PC-9 (cell line): ENCODE measurements at regions not wholly inside any gene's neighbourhood (a gene's known extent, or its start where the extent isn't known, plus 50 kb on each side); places are given as distances from the start of the nearest gene placed in this dataset.
A peak's percentile ranks its signal among the peaks of the same experiment; 100 is the strongest.
"Not testable (repeated sequence)": the region's sequence is repeated elsewhere in the genome, so short reads cannot be mapped to it uniquely, and the experiment has no call there.

ENCODE experiments used
- BruUV-seq: library from RNA; stranded (reverse); fragments of 400-500 nt; replicated peaks from 2 replicates; lab custom pipeline; 2021; lab: Mats Ljungman, UMichigan
- CTCF ChIA-PET: fragments of 300-600 bp; sonication (Branson Sonifier 250); formaldehyde crosslinking; loops from one replicate; lab custom pipeline; 2022; ENCODE audit warnings: antibody characterized with exemption; lab: Charles Lee
- POLR2A ChIA-PET: fragments of 300-600 bp; sonication (Branson Sonifier 250); formaldehyde crosslinking; loops from one replicate; lab custom pipeline; 2022; ENCODE audit warnings: antibody characterized with exemption; ENCODE audit not compliant: unreplicated experiment; lab: Charles Lee
- DNase-seq, 2 experiments: peaks; one replicate each; pipeline versions ENCODE4 v3.0.0 to v3.0.0-alpha.2; 2015 to 2022; ENCODE audit warnings: mixed read lengths in 1 of 2
- H2AFZ ChIP-seq: fragments of 200-600 bp; sonication (generic); 2 replicates; pipeline ENCODE4 v1.8.1; 2017; ENCODE audit warnings: antibody characterized with exemption
- H3F3A ChIP-seq: fragments of 200-600 bp; sonication (generic); 2 replicates; pipeline ENCODE4 v1.8.1; 2017; ENCODE audit warnings: antibody characterized with exemption, mild to moderate bottlenecking, low read depth; ENCODE audit not compliant: insufficient read depth
- H3K27ac ChIP-seq: fragments of 200-600 bp; sonication (generic); 2 replicates; pipeline ENCODE4 v1.6.1; 2016; ENCODE audit warnings: mixed run types
- H3K27me3 ChIP-seq: fragments of 200-600 bp; sonication (generic); 2 replicates; pipeline ENCODE4 v1.6.1; 2016; ENCODE audit warnings: low read depth, mixed run types; ENCODE audit not compliant: insufficient read depth
- H3K36me3 ChIP-seq: fragments of 200-600 bp; sonication (generic); 2 replicates; pipeline ENCODE4 v1.6.1; 2016; ENCODE audit warnings: low read depth, mixed run types
- H3K4me1 ChIP-seq: fragments of 200-600 bp; sonication (generic); replicated peaks from 2 replicates; pipeline ENCODE4 v1.6.1; 2016; ENCODE audit warnings: mixed run types; ENCODE audit not compliant: insufficient read depth
- H3K4me2 ChIP-seq: fragments of 200-600 bp; sonication (generic); 2 replicates; pipeline ENCODE4 v1.6.1; 2017; ENCODE audit warnings: mixed run types
- H3K4me3 ChIP-seq: fragments of 200-600 bp; sonication (generic); 2 replicates; pipeline ENCODE4 v1.6.1; 2016; ENCODE audit warnings: mixed run types
- H3K79me2 ChIP-seq: fragments of 200-600 bp; sonication (generic); 2 replicates; pipeline ENCODE4 v1.6.1; 2017; ENCODE audit warnings: low read depth, mixed run types
- H3K9me2 ChIP-seq: fragments of 200-600 bp; sonication (generic); 2 replicates; pipeline ENCODE4 v1.8.1; 2017; ENCODE audit warnings: mild to moderate bottlenecking; ENCODE audit not compliant: insufficient read depth
- H3K9me3 ChIP-seq: fragments of 200-600 bp; sonication (generic); 2 replicates; pipeline ENCODE4 v1.8.1; 2016; ENCODE audit warnings: low read depth; ENCODE audit not compliant: insufficient read depth
- H4K20me1 ChIP-seq: fragments of 200-600 bp; sonication (generic); 2 replicates; pipeline ENCODE4 v1.8.1; 2017; ENCODE audit not compliant: insufficient read depth
- CTCF ChIP-seq: fragments of 200-600 bp; sonication (generic); conservative IDR thresholded peaks from 2 replicates; pipeline ENCODE4 v1.6.1; 2017; ENCODE audit warnings: mixed run types, antibody characterized with exemption, mild to moderate bottlenecking, moderate library complexity
- EZH2 ChIP-seq: fragments of 200-600 bp; sonication (generic); IDR thresholded peaks from 2 replicates; pipeline ENCODE4 v1.8.0; 2017; ENCODE audit warnings: antibody characterized with exemption, low read depth
- intact Hi-C: fragments of 100-400 bp; cut with micrococcal nuclease; formaldehyde crosslinking; loops from one replicate; pipeline ENCODE4 v1.10.0; 2022; ENCODE audit not compliant: unreplicated experiment

GRCh38 chr6:21935561-21936028 is 342.0 kb downstream of the SOX4 start:
- CTCF ChIA-PET = interaction anchor here (0.6 to 0.7 kb wide), 2 partner anchors 98 to 147 kb away, joined by 3 to 7 read pairs; no protein-coding TSS in a partner anchor
- H3K4me2 ChIP-seq = no peak overlapping the region
- no peak overlapping the region for H3K27ac ChIP-seq

GRCh38 chr6:21937466-21937865 is 343.9 kb downstream of the SOX4 start:
- Histone ChIP-seq H3K27me3 (no peaks in the 10 kb centered on the region), H3K4me1 (no peaks in the 10 kb centered on the region), H3K9me3 (no peaks in the 10 kb centered on the region), H3K4me2 (no peak overlapping the region), H3K79me2 (no peaks in the 10 kb centered on the region), H3F3A (no peaks in the 10 kb centered on the region), H4K20me1 (no peaks in the 10 kb centered on the region), H2AFZ (no peak overlapping the region), H3K9me2 (no peaks in the 10 kb centered on the region), H3K27ac (no peak overlapping the region), H3K36me3 (no peaks in the 10 kb centered on the region), H3K4me3 (no peak overlapping the region)
- CTCF ChIA-PET = interaction anchor here (0.6 kb wide), 2 partner anchors 13 to 299 kb away, joined by 4 to 8 read pairs; no protein-coding TSS in a partner anchor
- intact Hi-C loops = no loop called here
- no peak for TF ChIP-seq CTCF
- no peak for TF ChIP-seq EZH2
- DNase-seq = no peak
- BruUV-seq = no TSS peak
- POLR2A ChIA-PET = no interaction called here

More at GRCh38 chr6:21935561-21936028, 342.0 kb downstream of the SOX4 start:
- BruUV-seq = no TSS peak
- TF ChIP-seq EZH2 (no peak), CTCF (peak; percentile 74)
- peak in 1 of 2 experiments; percentile 29 for DNase-seq
- Histone ChIP-seq H3K4me1 (no peaks in the 10 kb centered on the region), H2AFZ (no peak overlapping the region), H3K79me2 (no peaks in the 10 kb centered on the region), H3K36me3 (no peaks in the 10 kb centered on the region), H4K20me1 (no peaks in the 10 kb centered on the region), H3K27me3 (no peaks in the 10 kb centered on the region), H3F3A (no peaks in the 10 kb centered on the region), H3K9me3 (no peaks in the 10 kb centered on the region), H3K9me2 (no peaks in the 10 kb centered on the region), H3K4me3 (no peak overlapping the region)
- intact Hi-C loops = loop anchor here (2.0 kb wide), 1 partner anchor 339 kb away; no protein-coding TSS in a partner anchor
- POLR2A ChIA-PET = no interaction called here

GRCh38 chr6:21939066-21939465 is 345.5 kb downstream of the SOX4 start:
- H2AFZ ChIP-seq, H3K79me2 ChIP-seq, BruUV-seq, POLR2A ChIA-PET, H3K4me3 ChIP-seq, H3K9me2 ChIP-seq, H4K20me1 ChIP-seq, H3K27me3 ChIP-seq, H3K4me2 ChIP-seq, CTCF ChIA-PET, H3F3A ChIP-seq, H3K9me3 ChIP-seq, intact Hi-C loops, H3K36me3 ChIP-seq, H3K27ac ChIP-seq, DNase-seq, H3K4me1 ChIP-seq: not testable (repeated sequence)

GRCh38 chr6:21941926-21942325 is 348.4 kb downstream of the SOX4 start:
- Histone ChIP-seq H3K36me3 (no peaks in the 10 kb centered on the region), H2AFZ (no peak overlapping the region), H3K27ac (no peak overlapping the region), H3K4me1 (no peaks in the 10 kb centered on the region), H3K4me3 (no peak overlapping the region), H3K4me2 (no peak overlapping the region), H3K9me2 (no peaks in the 10 kb centered on the region), H3F3A (no peaks in the 10 kb centered on the region), H3K9me3 (no peaks in the 10 kb centered on the region), H3K27me3 (no peaks in the 10 kb centered on the region), H4K20me1 (no peaks in the 10 kb centered on the region), H3K79me2 (no peaks in the 10 kb centered on the region)
- CTCF ChIA-PET = no interaction called here
- intact Hi-C loops = no loop called here
- no TSS peak for BruUV-seq
- no peak for DNase-seq
- POLR2A ChIA-PET = no interaction called here
- no peak for TF ChIP-seq CTCF
- no peak for TF ChIP-seq EZH2
